Smooth muscle cell (in vitro differentiated cells): ENCODE measurements at regions not wholly inside any gene's neighbourhood (a gene's known extent, or its start where the extent isn't known, plus 50 kb on each side); places are given as distances from the start of the nearest gene placed in this dataset.
A peak's percentile ranks its signal among the peaks of the same experiment; 100 is the strongest.
"Not testable (repeated sequence)": the region's sequence is repeated elsewhere in the genome, so short reads cannot be mapped to it uniquely, and the experiment has no call there.

Source experiments
- DNase-seq: peaks from one replicate; lab custom pipeline; 2025; ENCODE audit not compliant: unreplicated experiment; lab: John Stamatoyannopoulos, UW
- H2AFZ ChIP-seq: fragments of 200-600 bp; sonication (generic); 2 replicates; pipeline ENCODE4 v1.6.0; 2016; ENCODE audit warnings: antibody characterized with exemption, low read depth, mild to moderate bottlenecking
- H3F3A ChIP-seq: fragments of 200-600 bp; sonication (generic); 2 replicates; pipeline ENCODE4 v1.6.0; 2017; ENCODE audit warnings: antibody characterized with exemption, low read depth
- H3K27ac ChIP-seq: fragments of 200-600 bp; sonication (generic); 2 replicates; pipeline ENCODE4 v1.5.1; 2016; ENCODE audit warnings: low read depth, mild to moderate bottlenecking
- H3K27me3 ChIP-seq: fragments of 200-600 bp; sonication (generic); 2 replicates; pipeline ENCODE4 v1.6.1; 2016; ENCODE audit warnings: low read depth, mild to moderate bottlenecking
- H3K36me3 ChIP-seq: fragments of 200-600 bp; sonication (generic); 2 replicates; pipeline ENCODE4 v1.5.1; 2016; ENCODE audit warnings: low read depth
- H3K4me1 ChIP-seq: fragments of 200-600 bp; sonication (generic); 2 replicates; pipeline ENCODE4 v1.5.1; 2016; ENCODE audit warnings: low read depth
- H3K4me2 ChIP-seq: fragments of 200-600 bp; sonication (generic); 2 replicates; pipeline ENCODE4 v1.6.0; 2016; ENCODE audit warnings: mild to moderate bottlenecking
- H3K4me3 ChIP-seq: fragments of 200-600 bp; sonication (generic); 2 replicates; pipeline ENCODE4 v1.5.1; 2016; ENCODE audit warnings: mild to moderate bottlenecking
- H3K79me2 ChIP-seq: fragments of 200-600 bp; sonication (generic); 2 replicates; pipeline ENCODE4 v1.6.0; 2016; ENCODE audit warnings: low read depth, mild to moderate bottlenecking
- H3K9ac ChIP-seq: fragments of 200-600 bp; sonication (generic); 2 replicates; pipeline ENCODE4 v1.6.0; 2016; ENCODE audit warnings: low read depth
- H3K9me3 ChIP-seq: fragments of 200-600 bp; sonication (generic); replicated peaks from 2 replicates; pipeline ENCODE4 v1.5.1; 2016; ENCODE audit warnings: low read depth
- H4K20me1 ChIP-seq: fragments of 200-600 bp; sonication (generic); 2 replicates; pipeline ENCODE4 v1.6.0; 2016; ENCODE audit warnings: low read depth
- WGBS: methylation state at CpG from one replicate; pipeline ENCODE4 v1.1.7; 2016; ENCODE audit warnings: low lambda C conversion rate; 5-methylcytosine and 5-hydroxymethylcytosine counted together
- TF ChIP-seq, protein P1 (sequence below): fragments of 200-600 bp; sonication (generic); IDR thresholded peaks from 2 replicates; pipeline ENCODE4 v1.5.1; 2017; ENCODE audit warnings: borderline replicate concordance, mild to moderate bottlenecking, antibody characterized with exemption; ENCODE audit not compliant: insufficient read depth, poor library complexity, severe bottlenecking

DNA sequence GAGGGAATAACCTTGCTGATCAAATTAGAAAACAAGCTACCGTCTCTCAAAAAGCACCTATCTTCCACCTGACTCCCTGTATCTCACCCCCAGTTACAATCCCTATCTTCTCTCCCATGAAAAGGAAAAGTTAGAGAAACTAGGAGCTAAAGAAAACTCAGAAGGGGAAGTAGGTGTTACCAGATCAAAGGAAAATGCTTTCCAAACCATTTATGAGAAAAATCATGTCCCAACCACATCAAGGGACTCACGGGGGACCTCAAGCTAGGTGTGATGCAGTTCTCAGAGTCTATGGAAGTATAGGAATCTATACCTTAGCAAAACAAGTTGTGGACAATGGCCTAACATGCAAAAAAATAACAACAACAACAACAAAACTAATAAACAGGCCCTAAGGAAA lies 135.5 kb upstream of the RMP24 start:
- H3K4me3 ChIP-seq = no peak overlapping the region
- H2AFZ ChIP-seq = no peak overlapping the region
- H3K27ac ChIP-seq = no peak overlapping the region
- no peaks in the 10 kb centered on the region for H3K36me3 ChIP-seq
- no peak for DNase-seq
- H3K4me1 ChIP-seq = no peaks in the 10 kb centered on the region
- no peak overlapping the region for H3K4me2 ChIP-seq
- H3K27me3 ChIP-seq = no peaks in the 10 kb centered on the region
- 88% methylated on average over 2 of the region's 2 CpGs for WGBS
- H3K9ac ChIP-seq = no peak overlapping the region
- H3K79me2 ChIP-seq = no peaks in the 10 kb centered on the region
- H4K20me1 ChIP-seq = no peaks in the 10 kb centered on the region
- no peaks in the 10 kb centered on the region for H3K9me3 ChIP-seq
- TF ChIP-seq, protein P1, sequence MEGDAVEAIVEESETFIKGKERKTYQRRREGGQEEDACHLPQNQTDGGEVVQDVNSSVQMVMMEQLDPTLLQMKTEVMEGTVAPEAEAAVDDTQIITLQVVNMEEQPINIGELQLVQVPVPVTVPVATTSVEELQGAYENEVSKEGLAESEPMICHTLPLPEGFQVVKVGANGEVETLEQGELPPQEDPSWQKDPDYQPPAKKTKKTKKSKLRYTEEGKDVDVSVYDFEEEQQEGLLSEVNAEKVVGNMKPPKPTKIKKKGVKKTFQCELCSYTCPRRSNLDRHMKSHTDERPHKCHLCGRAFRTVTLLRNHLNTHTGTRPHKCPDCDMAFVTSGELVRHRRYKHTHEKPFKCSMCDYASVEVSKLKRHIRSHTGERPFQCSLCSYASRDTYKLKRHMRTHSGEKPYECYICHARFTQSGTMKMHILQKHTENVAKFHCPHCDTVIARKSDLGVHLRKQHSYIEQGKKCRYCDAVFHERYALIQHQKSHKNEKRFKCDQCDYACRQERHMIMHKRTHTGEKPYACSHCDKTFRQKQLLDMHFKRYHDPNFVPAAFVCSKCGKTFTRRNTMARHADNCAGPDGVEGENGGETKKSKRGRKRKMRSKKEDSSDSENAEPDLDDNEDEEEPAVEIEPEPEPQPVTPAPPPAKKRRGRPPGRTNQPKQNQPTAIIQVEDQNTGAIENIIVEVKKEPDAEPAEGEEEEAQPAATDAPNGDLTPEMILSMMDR = no peak
- no peaks in the 10 kb centered on the region for H3F3A ChIP-seq

DNA sequence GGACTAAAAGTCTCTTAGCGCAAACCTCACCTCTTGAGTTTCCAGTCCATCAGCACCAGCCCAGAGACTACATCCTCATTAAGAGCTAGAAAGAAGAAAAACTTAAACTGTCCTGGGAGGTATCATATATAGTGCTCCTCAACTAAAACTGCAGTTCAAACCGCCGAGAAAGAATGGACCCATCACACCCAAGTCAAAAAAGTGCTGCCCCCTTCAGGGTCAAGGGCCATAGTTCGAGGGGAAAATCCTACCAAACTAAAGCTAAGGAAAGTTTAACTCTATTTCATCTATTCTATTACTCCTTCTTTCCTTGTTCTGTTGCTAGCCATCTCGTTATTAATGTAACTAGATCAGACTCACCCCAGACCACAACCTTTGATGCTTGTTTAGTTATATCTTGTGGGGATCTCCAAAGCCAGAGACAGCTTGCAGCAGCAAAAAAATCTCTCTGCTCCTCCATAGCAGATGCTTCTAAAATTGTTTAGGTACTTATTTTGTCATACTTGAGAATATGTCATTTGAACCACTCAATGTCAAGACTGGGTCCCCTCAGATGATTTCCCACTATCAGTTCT lies 134.5 kb upstream of the RMP24 start:
- WGBS = 87% methylated on average over 5 of the region's 5 CpGs
- Histone ChIP-seq H3K9me3 (no peaks in the 10 kb centered on the region), H3F3A (no peaks in the 10 kb centered on the region), H4K20me1 (no peaks in the 10 kb centered on the region), H2AFZ (no peak overlapping the region), H3K36me3 (no peaks in the 10 kb centered on the region), H3K4me1 (no peaks in the 10 kb centered on the region), H3K27me3 (no peaks in the 10 kb centered on the region), H3K4me2 (no peak overlapping the region), H3K27ac (no peak overlapping the region), H3K4me3 (no peak overlapping the region), H3K79me2 (no peaks in the 10 kb centered on the region), H3K9ac (no peak overlapping the region)
- TF ChIP-seq, protein P1 = no peak
- no peak for DNase-seq

DNA sequence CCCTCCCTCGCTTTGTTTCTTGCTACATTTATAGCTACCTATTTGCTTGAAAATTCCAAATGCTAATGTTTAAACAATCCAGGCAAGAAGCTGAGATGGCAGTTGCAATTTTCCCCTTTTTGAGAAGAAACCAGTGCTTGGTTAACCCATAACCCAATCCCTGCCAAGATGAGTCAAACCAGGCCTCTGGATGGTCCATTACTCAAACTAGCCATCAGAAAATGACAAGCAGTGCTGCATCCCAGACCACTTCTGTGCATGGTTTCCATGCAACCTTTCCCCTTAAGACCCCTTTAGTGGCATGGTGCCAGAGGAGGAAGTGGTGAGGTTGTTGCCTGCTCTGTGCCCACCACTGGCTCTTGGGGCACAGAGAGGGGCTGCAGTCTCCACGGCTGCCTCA lies 131.2 kb upstream of the RMP24 start:
- 98% methylated on average over 2 of the region's 2 CpGs for WGBS

DNA sequence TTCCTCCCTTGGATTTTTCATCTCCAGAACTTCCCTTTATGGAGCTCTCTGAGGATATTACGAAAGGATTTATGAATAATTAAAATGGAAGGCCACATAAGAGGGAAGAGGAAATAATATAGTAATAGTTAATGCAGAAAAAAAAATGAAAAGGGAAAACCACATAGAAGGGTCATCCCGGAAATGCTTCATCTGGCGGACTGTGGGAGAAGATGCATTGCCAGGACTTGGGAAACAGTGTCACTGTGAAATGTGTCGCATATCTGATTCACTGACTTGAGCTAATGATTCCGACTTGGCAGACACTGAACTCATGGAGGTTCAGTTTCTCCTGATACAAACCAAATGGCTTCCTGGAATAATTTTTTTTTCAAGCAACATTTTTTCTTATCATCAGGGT lies 129.9 kb upstream of the RMP24 start:
- Histone ChIP-seq H3K79me2 (no peaks in the 10 kb centered on the region), H3K27me3 (no peaks in the 10 kb centered on the region), H2AFZ (no peak overlapping the region), H3F3A (no peaks in the 10 kb centered on the region), H3K4me3 (no peak overlapping the region), H3K4me2 (no peak overlapping the region), H3K9ac (no peak overlapping the region), H4K20me1 (no peaks in the 10 kb centered on the region), H3K36me3 (no peaks in the 10 kb centered on the region), H3K4me1 (no peaks in the 10 kb centered on the region), H3K9me3 (no peaks in the 10 kb centered on the region), H3K27ac (no peak overlapping the region)
- DNase-seq = no peak
- TF ChIP-seq, protein P1 = no peak
- 62% methylated on average over 5 of the region's 5 CpGs for WGBS

More for the DNA sequence above, 131.2 kb upstream of the RMP24 start:
- no peak for DNase-seq
- Histone ChIP-seq H2AFZ (no peak overlapping the region), H3K79me2 (no peaks in the 10 kb centered on the region), H3K9me3 (no peaks in the 10 kb centered on the region), H3K9ac (no peak overlapping the region), H3K27ac (no peak overlapping the region), H3K36me3 (no peaks in the 10 kb centered on the region), H4K20me1 (no peaks in the 10 kb centered on the region), H3K4me1 (no peaks in the 10 kb centered on the region), H3F3A (no peaks in the 10 kb centered on the region), H3K27me3 (no peaks in the 10 kb centered on the region), H3K4me2 (no peak overlapping the region), H3K4me3 (no peak overlapping the region)
- TF ChIP-seq, protein P1 = no peak

DNA sequence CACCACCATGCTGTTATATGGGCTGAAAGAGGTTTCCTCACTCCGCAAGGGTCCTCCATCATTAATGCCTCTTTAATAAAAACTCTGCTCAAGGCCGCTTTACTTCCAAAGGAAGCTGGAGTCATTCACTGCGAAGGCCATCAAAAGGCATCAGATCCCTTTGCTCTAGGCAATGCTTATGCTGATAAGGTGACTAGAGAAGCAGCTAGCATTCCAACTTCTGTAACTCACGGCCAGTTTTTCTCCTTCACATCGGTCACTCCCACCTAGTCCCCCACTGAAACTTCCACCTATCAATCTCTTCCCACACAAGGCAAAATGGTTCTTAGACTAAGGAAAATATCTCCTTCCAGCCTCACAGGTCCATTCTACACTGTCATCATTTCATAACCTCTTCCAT lies 124.2 kb upstream of the RMP24 start:
- H3K4me2 ChIP-seq, H4K20me1 ChIP-seq, H3K9me3 ChIP-seq, H3K4me1 ChIP-seq, H2AFZ ChIP-seq, H3K27me3 ChIP-seq, H3F3A ChIP-seq, DNase-seq, H3K9ac ChIP-seq, H3K79me2 ChIP-seq, H3K4me3 ChIP-seq, H3K36me3 ChIP-seq: not testable (repeated sequence)
- peak overlapping the region; percentile 85 for H3K27ac ChIP-seq
- 63% methylated on average over 5 of the region's 5 CpGs for WGBS

DNA sequence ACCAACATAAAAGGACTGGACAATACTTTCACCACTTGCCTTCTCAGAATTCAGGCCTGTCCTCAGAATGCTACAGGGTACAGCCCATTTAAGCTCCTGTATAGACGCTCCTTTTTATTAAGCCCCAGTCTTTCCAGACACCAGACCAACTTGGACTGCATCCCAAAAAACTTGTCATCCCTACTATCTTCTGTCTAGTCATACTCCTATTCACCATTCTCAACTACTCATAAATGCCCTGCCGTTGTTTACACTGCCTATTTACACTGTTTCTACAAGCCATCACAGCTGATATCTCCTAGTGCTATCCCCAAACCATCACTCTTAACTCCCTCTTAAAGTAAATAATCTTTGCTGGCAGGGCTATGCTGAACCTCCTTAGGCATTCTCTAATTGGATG lies 123.2 kb upstream of the RMP24 start:
- not testable (repeated sequence) for H3K9me3 ChIP-seq, H3K36me3 ChIP-seq, H2AFZ ChIP-seq, DNase-seq, H3K27me3 ChIP-seq, H3K4me3 ChIP-seq, H4K20me1 ChIP-seq, H3K4me1 ChIP-seq, H3F3A ChIP-seq, H3K79me2 ChIP-seq
- Histone ChIP-seq H3K27ac (peak overlapping the region; percentile 85), H3K9ac (peak overlapping the region; percentile 57), H3K4me2 (peak overlapping the region; percentile 50)
- 30% methylated on average over 2 of the region's 2 CpGs for WGBS
